ENCODE measurements at regions not wholly inside any gene's neighbourhood (a gene's known extent, or its start where the extent isn't known, plus 50 kb on each side); places are given as distances from the start of the nearest gene placed in this dataset.

DNA sequence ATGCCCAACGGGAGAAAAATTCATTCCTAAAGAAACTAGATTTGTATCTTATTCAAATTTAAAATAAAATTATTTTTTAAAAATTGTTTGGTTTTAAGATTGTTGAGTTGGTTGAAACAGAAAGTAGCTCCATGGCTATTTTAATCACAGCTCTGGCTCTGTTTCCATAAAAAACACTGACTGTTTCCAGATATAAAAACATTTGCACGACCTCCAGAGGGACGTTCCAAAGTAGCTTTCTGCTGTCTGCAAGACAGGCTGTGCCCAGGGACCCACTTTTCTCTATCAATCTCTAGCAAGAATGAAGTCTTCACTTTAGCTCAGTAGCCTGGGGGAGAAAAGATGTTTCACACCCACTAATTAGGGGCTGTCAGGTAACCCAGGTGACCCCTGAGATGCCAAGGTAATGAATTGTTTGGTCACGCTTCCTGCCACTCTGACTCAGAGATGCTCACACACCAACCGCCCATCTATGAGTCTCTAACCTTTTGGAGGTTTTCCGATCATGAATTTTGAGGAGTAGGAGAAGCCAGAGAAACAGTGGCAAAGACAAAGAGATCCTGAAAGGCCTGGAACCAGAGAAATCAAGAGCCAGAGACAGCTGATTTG lies 220.1 kb upstream of the SOX9 start:
- no peak for DNase-seq (ENCODE audit: low spot score)

DNA sequence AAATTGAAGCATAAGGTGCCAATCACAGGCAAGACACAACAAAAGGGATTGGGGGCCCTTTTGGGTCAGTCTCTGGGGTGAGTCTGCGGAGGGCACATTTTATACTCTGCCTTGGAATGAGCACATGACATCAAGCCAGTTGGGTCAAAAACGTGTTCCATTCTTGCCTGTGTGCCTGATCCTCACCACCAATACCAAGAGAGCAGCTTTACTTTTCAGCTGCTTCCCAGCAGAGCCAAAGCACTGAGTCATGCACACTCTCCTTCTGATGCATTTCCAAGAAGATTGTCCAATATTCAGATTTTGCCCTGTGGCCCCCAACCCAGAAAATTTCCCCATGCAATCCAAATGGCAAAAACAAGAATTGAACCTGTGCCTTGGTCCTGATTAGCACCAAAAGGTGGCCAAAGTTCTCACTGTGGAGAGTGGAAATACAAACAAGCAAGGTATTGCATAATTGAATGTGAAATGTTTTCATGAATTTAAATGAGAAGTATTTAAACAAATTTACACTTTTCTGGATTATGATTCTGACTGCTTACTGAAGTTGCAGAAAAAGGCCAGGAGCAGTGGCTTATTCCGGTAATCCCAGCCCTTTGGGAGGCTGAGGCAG lies 217.8 kb upstream of the SOX9 start:
- no peak for DNase-seq (ENCODE audit: low spot score)

- no peak for DNase-seq (ENCODE audit: low spot score)
Observed at GRCh38 chr17:71905376-71906031, 215.3 kb upstream of the SOX9 start.

- DNase-seq (ENCODE audit: low spot score) = no peak
Observed at GRCh38 chr17:71909155-71909554, 211.7 kb upstream of the SOX9 start.

DNA sequence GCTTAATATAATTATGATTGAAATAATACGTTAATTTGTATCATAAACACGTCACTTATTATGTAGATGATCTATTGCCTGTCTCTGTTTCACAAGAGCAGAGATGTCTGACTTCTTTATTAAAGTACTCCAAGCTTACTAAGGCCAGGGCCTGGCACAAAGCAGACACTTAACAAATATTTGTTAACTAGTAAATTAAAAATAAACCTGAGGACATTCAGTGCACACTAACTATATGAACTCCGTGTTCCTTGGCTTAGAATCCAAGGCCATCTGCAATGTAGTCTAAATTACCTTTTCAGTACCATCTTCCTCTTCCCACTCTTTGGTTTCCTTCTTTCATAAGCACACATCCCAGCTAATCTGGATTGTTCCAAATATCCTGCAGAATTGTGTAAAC lies 210.8 kb upstream of the SOX9 start:
- no peak for DNase-seq (ENCODE audit: low spot score)

DNA sequence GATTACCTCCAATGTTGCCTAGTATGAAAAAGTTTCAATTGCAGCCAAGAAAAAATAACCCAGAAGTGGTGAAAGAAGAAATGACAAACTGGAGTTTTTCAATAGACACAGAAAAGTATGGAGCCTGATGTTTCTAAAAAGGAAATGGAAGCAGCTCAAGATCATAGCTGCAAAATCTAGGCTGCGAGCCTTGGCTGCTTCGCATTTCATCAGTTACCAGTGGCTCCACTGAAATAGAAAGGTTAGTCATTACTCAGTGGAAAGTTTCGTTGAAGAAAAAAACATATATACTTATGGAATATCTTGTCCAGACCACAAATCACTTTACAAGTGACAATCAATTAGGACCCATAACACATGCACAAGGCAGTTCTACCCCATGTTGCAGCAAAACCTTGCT lies 206.8 kb upstream of the SOX9 start:
- DNase-seq (ENCODE audit: low spot score) = no peak

GRCh38 chr17:71914812-71915211 lies 206.0 kb upstream of the SOX9 start:
- DNase-seq (ENCODE audit: low spot score) = no peak

DNA sequence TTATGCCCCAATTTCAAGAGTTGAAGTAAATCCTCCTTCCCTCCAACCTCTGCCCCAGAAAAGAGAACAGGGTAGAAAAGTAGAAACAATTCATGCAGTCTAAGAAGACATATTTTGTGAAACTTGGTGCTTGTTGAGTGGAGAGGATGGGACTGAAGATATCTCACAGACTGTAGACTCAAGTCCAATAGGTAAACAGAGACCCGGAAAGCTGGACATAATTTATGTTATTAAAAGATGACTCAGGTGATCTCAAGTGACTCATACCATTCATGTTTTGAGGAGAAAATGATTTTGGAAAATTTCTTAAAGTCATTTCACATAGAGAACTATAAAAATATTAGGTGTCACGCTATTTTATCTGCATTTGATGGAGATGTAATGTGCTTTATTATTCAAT lies 203.1 kb upstream of the SOX9 start:
- no peak for DNase-seq (ENCODE audit: low spot score)

DNA sequence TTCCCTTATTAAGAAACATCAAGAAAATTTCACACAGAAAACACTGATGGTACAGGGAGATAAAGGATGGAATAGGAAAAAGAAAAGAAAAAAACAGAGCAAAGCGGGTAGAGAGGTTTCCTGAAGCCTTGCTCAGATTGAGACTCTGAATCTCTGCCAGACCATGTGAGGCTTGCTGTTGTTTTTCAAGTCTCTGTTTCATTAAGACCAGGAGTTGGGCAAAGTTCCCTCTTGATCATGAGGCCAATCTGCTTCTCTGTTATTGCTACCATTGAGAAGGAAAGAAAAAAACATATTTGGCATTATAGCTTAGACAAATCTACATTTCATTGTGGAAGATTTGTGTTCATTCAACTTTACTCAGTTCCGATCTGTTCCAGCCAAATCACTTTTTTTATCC lies 201.6 kb upstream of the SOX9 start:
- DNase-seq (ENCODE audit: low spot score) = no peak

- DNase-seq (ENCODE audit: low spot score) = no peak
Observed at GRCh38 chr17:71919896-71920295, 200.9 kb upstream of the SOX9 start.

GRCh38 chr17:71921796-71922195 lies 199.0 kb upstream of the SOX9 start:
- peak; percentile 15 for DNase-seq (ENCODE audit: low spot score)

GRCh38 chr17:71922439-71922838 lies 198.4 kb upstream of the SOX9 start:
- peak; percentile 92 for DNase-seq (ENCODE audit: low spot score)

DNA sequence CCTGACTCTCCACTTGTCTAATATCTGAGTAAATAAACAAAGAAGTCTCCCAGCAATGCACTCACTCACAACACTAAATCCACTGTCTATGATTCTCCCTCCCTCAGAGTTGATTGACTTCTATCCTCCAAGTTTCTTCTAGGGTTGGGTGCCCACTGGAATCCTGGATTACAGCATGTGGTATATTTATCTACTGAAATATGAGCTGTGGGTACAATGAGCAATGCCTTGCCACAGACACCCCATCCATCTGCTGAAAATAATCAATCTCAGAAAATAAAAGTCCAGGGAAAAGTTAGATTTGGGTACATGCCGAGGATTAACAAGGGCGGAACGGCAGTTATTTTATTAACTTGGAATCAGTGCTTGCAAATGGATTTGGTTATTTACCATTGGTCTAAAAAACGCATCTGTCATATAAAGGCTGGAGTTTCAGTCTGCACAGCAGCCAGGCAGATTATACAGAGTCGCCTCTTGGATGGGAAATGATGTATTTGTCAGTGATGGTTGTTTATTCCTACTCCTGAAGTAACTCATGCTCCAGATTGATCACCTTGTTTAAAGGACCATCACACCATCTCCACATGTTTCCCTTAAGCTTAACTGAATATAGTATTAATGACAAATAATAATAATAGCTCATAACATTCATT lies 193.9 kb upstream of the SOX9 start:
- DNase-seq (ENCODE audit: low spot score) = peak; percentile 22

- DNase-seq (ENCODE audit: low spot score) = no peak
Observed at GRCh38 chr17:71933306-71933705, 187.5 kb upstream of the SOX9 start.

DNA sequence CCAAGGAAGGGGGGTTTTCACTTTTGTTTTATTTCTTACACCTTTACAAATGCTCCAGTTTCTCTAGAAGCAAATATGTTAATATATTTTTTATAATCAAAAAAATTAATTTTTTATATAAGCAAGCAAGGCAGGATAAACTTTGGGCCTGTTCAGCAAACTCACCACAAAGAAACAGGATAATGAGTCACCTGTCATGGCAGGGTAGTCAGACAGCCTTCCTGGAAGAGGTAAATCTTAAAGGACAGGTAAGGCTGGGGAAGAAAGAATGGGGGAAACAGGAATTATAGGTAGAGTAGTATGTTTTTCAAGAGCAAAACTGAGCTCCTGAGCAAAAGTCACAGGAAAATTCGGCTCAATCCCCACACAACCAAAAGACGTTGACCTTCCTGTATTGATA lies 186.3 kb upstream of the SOX9 start:
- DNase-seq (ENCODE audit: low spot score) = no peak

DNA sequence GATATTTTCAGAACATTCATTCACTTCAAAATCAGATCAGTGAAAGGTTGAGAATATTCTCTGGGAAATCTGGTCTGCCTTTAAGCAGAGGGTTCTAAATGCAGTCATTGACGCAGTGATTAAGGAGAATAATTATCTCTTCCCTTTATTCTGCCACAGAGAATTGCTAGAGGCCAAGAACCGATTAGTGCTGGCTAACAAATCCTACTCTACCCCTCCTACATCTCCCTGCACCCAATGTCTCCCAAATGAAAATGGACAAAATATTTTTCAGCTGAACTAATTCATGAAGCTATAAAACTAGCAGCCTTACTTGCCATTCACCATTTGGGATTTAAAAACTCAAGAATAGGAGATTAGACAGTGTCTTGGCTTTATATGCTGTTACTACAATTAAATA lies 185.5 kb upstream of the SOX9 start:
- DNase-seq (ENCODE audit: low spot score) = no peak

DNA sequence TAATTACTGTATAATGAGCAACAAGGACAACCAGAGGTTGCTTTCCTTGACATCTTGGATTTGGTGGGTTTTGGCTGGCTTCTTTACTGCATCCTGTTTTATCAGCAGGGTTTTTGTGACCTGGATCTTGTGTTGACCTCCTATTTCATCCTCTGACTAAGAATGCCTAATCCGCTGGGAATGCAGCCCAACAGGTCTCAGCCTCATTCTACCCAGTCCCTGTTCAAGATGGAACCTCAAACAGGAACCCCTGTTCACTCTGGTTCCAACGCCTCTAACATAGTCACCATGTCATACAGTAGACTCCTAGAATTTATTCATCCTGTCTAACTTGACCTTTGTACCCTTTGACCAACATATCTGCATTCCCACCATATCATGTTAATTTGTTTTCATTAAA lies 183.8 kb upstream of the SOX9 start:
- DNase-seq (ENCODE audit: low spot score) = no peak

- no peak for DNase-seq (ENCODE audit: low spot score)
Observed at GRCh38 chr17:71937914-71938313, 182.9 kb upstream of the SOX9 start.

DNA sequence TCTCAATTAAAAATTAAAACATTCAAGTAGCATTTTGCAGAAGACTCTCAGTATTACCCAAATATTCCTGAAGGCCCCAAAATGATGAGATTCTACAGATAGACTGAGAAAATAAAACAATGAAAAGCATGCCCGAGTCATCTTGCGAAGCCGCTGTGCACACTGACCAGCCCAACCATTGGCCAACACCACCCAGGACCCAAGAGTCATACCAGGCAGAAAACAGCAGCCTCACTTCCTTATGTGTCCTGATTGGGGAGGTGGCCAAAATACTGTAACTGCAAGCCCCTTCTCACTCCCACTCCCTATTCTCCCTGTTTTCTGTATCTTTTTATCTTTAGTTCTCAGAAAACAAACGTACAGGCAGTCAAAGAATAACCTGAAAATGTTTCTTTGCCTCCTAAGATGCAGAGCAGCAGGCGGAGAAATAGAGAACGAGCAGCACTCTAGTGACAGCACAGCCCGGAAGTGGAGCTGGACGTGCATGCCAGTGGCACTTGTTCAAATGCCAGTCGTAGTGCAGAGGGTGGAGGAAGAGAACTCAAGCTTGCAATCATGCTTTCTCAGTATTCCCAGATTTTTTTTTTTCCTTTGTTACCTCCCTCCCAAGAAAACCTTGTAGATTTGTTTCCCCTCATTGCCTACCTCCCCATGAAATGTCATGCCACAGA lies 182.3 kb upstream of the SOX9 start:
- DNase-seq (ENCODE audit: low spot score) = no peak

- DNase-seq (ENCODE audit: low spot score) = no peak
Observed at GRCh38 chr17:71941920-71942319, 178.9 kb upstream of the SOX9 start.

- DNase-seq (ENCODE audit: low spot score) = no peak
Observed at GRCh38 chr17:71942626-71943025, 178.2 kb upstream of the SOX9 start.

GRCh38 chr17:71948703-71949422 lies 172.0 kb upstream of the SOX9 start:
- no peak for DNase-seq (ENCODE audit: low spot score)

Measured in H4 (cell line).